Suppressor macrophage (primary cell): ENCODE measurements at regions not wholly inside any gene's neighbourhood (a gene's known extent, or its start where the extent isn't known, plus 50 kb on each side); places are given as distances from the start of the nearest gene placed in this dataset.

Experiments used
- DNase-seq, 4 experiments: peaks; one replicate each; pipeline ENCODE4 v3.0.0-alpha.2; 2020 to 2022

- no peak for DNase-seq
Measured at GRCh38 chr7:35331730-35332678, 78.1 kb upstream of the TBX20 start.

- DNase-seq, result no peak
Measured at GRCh38 chr7:35329026-35329425, 75.1 kb upstream of the TBX20 start.

DNA sequence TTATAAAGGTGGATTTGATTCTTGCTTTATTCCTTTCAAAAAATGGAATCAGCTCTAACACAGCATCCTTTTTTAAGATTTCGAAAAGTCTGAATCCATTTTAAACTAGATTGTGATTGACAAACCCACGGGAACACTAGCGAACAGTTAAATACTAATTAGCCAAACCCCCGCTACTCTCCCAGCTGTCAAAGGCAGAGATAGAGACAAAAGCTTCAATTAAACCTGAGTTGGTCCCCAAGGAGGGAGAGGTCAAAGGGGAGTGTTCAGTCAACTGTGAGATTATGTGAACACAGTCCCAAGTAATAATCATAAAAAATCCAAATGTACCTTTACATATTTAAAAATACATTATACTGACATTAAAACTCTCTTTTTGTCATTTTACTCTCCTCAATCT, 65.7 kb upstream of the TBX20 start:
- no peak for DNase-seq

DNA sequence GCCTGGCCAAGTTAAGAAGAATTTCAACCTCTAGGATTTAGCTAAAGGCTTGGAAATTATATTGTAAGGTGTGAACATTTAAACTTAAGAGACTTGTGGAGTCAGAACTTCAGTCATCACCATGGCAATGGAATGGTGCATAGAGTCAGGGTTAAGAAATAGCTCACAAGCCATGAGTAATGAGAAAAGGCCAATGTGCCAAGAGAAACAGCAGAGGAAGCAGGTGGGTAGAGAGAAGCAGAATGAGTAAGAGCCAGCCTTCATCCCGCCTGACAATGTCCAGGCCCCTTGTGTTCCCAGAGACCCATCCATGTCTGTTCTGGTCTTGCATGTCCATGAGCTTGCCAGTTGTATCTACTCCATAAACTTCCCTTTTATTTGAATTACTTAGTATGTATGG, 62.6 kb upstream of the TBX20 start:
- DNase-seq, result no peak

DNA sequence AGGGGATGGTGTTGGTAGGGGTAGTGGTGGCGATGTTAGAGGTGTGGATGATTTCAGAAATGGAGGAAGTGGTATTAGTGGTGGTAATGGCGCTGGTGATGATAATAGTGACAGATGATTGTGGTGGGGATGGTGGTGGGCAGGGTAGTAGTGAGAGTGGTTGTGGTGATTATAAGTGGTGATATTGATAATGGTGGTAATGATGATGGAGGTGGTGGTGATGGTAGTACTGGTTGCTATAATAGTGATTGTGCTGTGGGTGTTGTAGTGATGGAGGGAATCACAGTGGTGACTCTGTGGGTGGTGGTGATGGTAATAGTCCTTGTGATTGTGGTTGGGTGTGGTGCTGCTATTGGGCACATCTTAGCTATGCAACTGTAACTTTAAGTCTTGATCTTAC, 61.6 kb upstream of the TBX20 start:
- DNase-seq, result no peak

DNA sequence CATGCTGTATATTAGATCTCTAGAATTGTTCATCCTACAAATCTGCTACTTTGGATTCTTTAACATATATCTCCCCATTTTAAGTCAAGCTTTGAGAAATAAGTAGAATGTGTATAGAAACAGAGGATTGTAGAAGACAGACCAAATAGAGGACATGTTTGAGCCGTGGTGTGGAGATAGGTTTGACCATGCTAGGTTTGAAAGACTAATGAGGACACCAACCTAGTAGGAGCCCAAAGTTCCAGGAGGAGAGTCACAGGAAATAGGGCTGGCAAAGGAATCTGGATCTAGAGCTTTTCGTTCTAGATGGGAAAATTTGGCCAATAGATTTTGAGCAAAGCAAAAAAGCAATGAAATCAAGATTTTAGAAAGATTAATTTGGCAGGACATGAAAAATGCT, 60.5 kb upstream of the TBX20 start:
- DNase-seq, result no peak

DNA sequence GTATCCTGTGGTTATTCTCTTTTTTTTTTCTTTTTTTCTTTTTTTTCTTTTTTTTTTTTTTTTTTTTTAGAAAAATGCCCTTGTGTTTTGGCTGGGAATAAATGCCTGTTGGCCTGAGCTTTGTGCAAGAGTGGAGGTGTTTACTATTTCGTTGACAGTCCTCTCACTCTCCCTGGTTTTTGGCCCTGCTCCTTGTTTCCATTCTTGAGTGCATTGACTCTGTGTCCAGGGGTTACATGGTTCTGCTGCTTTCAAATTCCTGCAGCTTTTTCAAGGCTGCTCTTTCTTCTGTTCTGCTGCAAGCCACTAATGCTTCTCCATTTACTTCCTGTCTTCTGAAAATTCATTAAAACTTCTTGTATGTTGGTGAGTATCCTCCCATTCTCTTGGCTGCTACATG, 59.7 kb upstream of the TBX20 start:
- DNase-seq, result no peak
